Fibroblast of villous mesenchyme (primary cell): ENCODE measurements at regions not wholly inside any gene's neighbourhood (a gene's known extent, or its start where the extent isn't known, plus 50 kb on each side); places are given as distances from the start of the nearest gene placed in this dataset.
"Not testable (repeated sequence)": the region's sequence is repeated elsewhere in the genome, so short reads cannot be mapped to it uniquely, and the experiment has no call there.

Source experiments
- DNase-seq: peaks from one replicate; pipeline ENCODE4 v3.0.0-alpha.2; 2010; ENCODE audit warnings: low read depth
- H3K4me3 ChIP-seq: 2 replicates; pipeline ENCODE4 v1.5.1; 2011; ENCODE audit warnings: low read depth, mild to moderate bottlenecking, low read length
- TF ChIP-seq, protein P1 (sequence below): IDR thresholded peaks from 2 replicates; pipeline ENCODE4 v1.5.1; 2012; ENCODE audit warnings: low read depth, mild to moderate bottlenecking, low read length; ENCODE audit not compliant: insufficient read depth

DNA sequence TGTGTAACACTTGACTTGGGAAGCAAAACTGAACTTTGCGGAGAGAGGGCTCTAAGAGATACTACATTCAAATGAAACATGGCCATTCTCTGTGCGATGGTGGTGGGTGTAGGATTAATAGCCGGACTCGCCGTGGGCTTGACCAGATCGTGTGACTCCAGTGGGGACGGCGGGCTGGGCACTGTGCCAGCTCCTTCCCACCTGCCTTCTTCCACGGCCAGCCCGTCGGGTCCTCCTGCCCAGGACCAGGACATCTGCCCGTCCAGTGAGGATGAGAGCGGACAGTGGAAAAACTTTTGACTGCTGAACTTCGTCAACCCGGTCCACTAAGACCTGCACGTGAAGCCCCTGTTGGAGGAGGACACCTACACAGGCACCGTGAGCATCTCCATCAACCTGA lies 137.4 kb downstream of the OR4C45 start:
- TF ChIP-seq, protein P1, sequence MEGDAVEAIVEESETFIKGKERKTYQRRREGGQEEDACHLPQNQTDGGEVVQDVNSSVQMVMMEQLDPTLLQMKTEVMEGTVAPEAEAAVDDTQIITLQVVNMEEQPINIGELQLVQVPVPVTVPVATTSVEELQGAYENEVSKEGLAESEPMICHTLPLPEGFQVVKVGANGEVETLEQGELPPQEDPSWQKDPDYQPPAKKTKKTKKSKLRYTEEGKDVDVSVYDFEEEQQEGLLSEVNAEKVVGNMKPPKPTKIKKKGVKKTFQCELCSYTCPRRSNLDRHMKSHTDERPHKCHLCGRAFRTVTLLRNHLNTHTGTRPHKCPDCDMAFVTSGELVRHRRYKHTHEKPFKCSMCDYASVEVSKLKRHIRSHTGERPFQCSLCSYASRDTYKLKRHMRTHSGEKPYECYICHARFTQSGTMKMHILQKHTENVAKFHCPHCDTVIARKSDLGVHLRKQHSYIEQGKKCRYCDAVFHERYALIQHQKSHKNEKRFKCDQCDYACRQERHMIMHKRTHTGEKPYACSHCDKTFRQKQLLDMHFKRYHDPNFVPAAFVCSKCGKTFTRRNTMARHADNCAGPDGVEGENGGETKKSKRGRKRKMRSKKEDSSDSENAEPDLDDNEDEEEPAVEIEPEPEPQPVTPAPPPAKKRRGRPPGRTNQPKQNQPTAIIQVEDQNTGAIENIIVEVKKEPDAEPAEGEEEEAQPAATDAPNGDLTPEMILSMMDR = no peak
- DNase-seq = no peak
- H3K4me3 ChIP-seq = no peak overlapping the region

DNA sequence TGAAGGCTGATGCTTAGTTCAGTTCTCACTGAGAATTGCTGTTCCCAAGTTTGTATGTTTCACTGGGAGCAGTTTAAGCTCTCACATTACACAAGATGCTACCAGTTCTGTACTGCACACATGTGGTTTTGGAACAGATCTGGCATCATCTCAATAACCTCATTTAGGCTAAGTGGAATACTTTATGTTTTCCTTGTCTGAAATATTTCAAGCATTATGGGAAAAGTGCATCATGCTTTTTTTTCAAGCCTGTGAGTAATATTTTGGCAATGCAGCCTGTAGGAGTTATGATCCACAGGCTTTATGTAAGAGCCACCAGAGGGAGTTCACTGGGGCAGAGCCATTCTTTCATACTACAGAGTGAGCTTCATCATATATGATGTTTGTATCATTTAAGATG lies 141.5 kb downstream of the OR4C45 start:
- no peak overlapping the region for H3K4me3 ChIP-seq
- TF ChIP-seq, protein P1 = peak; percentile 12
- DNase-seq = peak; percentile 30

DNA sequence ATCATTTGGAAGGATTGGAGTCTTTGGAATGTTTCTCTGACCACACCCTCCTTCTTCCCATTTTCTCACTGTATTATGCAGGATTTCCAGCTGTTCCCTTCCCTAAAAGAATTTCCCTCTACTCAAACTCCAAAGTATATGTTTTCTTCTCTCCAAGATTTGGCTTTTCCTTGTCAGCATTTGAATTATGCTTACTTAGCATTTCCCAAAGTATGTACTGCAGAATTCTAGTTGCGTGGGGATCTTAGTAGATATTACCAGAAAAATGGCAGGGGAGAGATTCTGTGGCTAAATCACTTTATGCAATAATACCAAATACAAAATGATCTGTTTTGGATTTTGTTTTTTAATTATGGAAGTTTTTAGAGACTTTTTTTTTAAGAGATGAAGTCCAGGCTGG lies 142.3 kb downstream of the OR4C45 start:
- TF ChIP-seq, protein P1 = no peak
- DNase-seq = no peak
- H3K4me3 ChIP-seq = no peak overlapping the region

DNA sequence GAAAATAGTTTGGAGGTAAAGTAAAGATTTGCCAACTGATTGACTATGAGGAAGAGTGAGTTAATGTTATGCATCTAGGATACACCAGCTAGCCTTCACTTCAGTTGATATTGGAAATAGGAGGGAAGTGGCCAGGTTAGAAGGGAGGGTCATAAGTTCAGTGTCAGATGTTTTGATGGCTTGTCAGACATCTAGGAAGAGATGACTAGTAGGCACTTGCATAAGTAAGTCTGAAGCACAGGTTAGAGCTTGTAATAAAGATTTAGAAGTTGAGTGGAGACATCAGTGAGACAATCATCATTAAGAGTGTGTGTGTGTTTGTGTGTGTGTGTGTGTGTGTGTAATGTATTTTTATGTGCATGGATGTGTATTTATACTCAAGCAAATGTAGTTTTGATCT lies 146.1 kb downstream of the OR4C45 start:
- H3K4me3 ChIP-seq = no peak overlapping the region
- DNase-seq = no peak
- TF ChIP-seq, protein P1 = no peak

DNA sequence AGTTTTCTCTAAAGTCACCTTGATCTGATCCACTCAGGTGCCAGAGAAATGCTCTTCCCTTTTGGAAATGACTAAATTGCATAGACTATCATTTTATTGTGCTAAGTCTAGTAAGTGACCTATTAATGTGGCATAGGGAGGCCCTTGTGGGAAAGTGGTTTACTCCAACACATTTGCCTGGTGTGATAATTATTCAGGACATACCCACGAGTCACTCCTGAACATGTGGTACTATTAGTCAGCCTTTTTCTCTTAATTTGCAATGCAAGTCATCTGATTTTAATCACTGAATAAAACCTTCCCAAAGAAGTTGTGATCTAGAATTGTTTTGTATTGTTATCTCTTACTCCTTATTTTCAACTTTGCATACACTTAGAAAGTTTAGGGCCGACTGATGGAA lies 148.7 kb downstream of the OR4C45 start:
- no peak overlapping the region for H3K4me3 ChIP-seq
- DNase-seq = no peak
- TF ChIP-seq, protein P1 = no peak

DNA sequence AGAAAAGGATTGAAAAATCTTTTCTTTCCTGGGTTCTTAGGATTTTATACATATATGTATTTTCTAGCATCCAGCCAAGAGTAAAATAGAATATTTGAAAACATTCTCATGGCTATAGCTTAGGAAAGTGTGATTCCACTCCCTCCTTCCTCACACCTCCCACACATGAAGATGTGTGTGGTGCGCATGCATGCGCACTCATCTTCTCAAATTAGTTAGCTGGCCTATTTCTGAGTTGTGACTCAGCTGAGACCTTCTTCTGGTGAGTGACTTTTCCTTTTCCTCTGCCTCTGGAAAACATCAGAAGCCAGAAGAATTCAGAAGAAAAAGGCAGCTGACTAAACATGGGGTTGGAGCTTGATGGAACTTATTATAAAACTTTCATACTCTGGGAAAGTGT lies 149.8 kb downstream of the OR4C45 start:
- DNase-seq = no peak
- no peak overlapping the region for H3K4me3 ChIP-seq
- TF ChIP-seq, protein P1 = no peak

DNA sequence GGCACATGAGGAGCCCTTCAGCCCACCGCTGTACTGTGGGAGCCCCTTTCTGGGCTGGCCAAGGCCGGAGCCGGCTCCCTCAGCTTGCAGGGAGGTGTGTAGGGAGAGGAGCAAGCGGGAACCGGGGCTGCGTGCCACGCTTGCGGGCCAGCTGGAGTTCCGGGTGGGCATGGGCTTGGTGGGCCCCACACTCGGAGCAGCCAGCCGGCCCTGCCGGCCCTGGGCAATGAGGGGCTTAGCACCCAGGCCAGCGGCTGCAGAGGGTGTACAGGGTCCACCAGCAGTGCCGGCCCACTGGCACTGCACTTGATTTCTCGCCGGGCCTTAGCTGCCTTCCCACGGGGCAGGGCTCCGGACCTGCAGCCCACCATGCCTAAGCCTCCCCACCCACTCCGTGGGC lies 150.5 kb downstream of the OR4C45 start:
- DNase-seq, H3K4me3 ChIP-seq: not testable (repeated sequence)
